ENCODE measurements at regions not wholly inside any gene's neighbourhood (a gene's known extent, or its start where the extent isn't known, plus 50 kb on each side); places are given as distances from the start of the nearest gene placed in this dataset.

DNA sequence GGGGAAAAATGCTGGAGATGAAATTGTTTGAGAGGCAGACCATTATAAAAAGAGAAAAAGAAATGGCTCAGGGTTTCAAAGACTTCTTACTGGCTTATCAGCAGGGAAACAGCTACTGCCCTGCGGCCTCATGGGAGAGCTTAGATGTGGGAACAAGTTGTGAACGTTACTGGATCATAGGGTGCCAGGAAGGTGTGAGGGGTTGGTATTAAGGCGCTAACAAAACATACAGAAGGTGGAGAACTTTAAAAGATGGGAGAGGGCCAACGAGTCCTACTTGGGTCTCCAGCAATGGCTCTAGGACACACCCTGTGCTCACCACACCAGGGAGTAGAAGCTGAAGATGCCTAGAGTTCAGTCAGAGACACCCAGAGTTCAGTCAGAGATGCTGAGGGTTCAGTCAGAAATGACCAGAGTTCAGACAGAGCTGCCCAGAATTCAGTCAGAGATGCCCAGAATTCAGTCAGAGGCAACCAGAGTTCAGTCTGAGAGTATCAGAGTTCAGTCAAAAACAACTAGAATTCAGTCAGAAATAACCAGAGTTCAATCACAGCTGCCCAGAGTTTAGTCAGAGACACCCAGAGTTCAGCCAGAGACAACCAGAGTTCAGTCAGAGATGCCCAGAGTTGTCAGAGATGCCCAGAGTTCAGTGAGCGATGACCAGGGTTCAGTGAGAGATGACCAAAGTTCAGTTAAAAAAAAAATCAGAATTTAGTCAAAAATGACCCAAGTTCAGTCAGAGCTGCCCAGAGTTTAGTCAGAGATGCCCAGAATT, 1103.6 kb downstream of the BCL11B start:
- TF ChIP-seq EZH2 (IDR thresholded peaks at IDR 0.05; ENCODE audit: insufficient read depth, poor library complexity, severe bottlenecking) (no peak), EZH2phosphoT487 (IDR thresholded peaks at IDR 0.05; ENCODE audit: insufficient read depth, low read depth) (no peak)

Data from GM23248 (cell line).